HG02610 (cell line): ENCODE measurements at regions not wholly inside any gene's neighbourhood (a gene's known extent, or its start where the extent isn't known, plus 50 kb on each side); places are given as distances from the start of the nearest gene placed in this dataset.

Experiments
- ATAC-seq: cut with Tn5 transposase; IDR thresholded peaks from one replicate; pipeline ENCODE4 v1.9.1; 2021; ENCODE audit warnings: mild to moderate bottlenecking, moderate library complexity; ENCODE audit not compliant: unreplicated experiment

DNA sequence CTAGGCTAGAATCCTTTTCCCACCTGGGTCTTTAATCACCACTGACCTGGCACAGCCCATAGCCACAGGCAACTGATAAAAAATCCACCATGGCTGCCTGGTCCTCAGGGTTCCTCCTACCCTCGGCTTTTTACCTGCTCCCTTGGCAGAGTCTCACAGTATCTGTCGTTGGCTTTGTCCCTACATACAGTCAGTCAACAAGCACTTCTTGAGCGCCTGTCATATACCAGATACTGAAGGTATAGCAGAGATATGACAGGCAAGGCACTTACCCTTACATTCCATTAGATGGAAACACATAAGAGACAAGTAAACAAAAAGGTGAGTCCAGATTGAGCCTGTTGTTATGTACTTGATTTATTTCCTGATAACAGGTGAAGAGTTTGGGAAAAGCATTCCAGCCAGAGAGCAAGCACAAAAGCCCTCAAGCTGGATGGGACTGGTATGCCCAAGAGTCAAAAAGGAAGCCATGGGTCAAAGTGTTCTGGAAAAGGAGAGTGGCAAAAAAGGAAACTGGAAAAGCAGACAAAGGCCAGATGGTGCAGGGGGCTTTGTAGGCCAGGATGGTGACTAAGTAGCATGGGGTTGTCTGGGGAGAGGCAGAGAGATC lies 247.0 kb downstream of the CHD9NB start:
- ATAC-seq: no peak

DNA sequence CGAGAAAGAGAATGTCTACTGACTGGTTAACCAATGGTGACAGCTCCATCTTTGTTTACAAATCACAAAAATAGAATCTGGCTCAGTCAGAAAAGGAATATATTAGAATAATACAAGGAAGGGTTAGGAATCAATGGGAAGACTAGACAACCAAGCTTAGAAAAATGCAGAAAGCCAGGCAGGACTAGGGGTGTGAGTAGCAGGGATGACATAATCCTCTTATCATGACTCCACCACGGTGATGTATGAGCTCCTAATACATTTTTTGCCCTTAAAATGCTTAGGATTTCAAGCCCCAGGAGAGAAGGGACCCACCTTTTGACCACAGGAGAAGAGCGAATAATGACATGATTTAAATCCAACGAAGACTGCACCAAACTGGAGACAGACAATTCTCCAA lies 252.3 kb downstream of the CHD9NB start:
- no peak for ATAC-seq

DNA sequence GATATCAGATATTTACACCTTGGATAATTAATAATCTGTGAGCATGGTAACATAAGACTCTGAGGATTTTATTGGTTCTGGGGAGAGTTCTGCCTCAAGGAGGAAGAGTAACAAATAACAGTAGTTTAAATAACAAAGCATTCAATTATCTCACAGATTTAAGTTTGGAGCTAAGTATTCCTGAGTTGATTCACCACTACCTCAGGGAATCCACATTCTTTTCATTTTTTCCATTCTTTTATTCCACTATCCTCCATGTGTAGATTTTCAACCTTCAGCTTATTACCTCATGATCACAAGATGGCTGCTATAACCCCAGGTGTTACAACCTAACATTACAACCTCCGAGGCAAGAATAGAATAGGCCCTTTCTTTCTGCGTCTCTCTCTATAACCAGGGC lies 252.2 kb upstream of the TOX3 start:
- no peak for ATAC-seq

DNA sequence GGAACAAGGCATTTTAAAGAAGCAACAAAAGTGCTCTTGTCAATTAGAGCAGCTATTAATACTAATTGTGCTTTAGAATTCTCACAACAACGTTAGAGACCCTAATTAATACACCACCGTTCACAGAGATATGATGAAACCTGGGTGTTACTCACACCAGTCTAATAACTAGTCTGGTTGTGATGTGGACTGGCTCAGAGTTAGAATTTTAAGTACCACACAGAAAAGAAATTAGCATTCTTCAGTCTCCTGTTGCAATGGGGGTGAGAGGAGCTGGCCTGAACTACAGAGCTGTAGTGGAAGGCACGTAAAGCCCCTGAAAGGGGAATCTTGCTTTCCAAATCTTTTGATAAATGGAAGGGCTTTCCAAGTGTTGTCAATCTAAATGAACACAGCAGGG lies 240.8 kb upstream of the TOX3 start:
- ATAC-seq: no peak

DNA sequence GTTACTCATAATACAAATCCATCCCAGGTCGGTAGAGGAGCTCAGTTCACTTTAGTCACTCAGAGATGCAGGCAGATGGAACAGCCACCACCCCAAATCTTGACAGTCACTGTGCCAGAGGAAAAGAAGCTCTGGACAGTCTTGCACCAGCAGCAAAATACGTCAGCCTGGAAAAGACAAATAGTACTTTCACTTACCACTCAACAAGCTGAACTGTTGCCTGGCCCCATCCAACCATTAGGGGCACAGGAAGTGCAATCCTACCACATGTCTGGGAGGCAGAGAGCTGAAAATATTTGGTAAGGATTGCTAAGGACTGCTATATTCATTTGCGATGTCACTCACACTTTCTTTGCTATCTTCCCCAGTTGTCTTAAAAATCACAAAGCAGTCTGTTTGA lies 239.1 kb upstream of the TOX3 start:
- no peak for ATAC-seq

DNA sequence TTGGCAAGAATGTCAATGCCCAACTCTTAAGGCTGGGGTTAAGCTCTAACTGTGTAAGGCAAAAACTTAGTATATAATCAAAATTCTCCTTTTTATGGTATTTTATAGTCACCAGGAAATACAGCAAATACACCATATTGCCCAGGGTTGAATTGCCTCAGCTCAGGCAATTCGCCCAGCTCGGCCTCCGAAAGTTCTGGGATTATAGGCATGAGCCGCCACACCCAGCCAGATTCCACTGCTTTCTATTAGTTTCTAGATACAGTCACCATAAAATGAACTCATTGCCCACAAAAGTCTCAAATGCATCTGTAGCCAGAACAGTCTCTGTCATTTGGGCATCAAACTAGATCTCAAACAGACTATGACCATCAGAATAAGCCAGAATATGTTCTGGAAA lies 238.7 kb upstream of the TOX3 start:
- no peak for ATAC-seq

DNA sequence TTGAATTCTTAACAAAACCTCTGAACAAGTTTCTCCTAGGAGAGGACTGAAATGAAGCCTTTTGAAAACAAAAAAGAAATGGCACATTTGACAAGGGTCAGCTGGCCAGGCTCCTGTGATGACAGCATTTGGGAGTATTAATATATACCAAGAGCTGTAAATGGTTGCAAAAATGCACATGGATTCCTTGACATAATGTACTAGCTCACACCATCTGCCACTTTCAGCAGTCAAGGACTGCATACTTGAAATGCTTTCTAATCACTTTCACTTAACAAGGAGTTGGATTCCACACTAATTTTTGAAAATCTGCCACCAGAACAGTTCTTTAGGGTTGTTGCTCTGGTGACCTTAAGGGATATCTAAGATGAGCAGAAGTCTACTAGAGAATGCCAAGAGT lies 236.7 kb upstream of the TOX3 start:
- no peak for ATAC-seq

DNA sequence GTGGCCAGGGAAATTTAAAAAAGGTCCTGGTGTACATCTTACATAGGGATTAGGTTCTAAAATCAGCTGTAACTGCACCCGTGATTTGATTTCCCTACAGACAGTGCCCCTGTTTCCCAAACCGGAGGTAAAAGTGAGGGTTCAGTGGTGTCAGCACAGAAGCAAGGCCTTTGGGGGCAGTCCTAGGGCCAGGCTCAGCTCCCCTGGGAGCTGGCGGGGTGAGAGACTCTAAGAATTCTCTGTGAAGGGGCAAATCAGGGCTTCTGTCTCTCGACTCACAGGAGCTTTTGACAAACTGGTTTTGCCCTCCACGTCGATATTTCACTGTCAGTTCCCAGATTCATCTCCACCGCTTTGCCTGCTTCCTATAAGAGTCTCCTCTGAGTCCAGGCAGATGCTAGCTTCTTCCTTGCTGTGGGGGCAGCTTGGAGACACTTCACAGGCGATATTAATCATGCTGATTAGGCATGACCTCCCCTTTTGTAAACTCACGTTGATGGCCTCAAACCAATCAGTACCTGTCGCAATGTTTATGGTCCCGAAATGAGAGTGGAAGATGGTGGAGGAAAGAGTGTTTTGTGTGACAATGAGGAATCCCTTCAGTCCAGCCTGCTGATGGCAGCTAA lies 234.2 kb upstream of the TOX3 start:
- no peak for ATAC-seq

DNA sequence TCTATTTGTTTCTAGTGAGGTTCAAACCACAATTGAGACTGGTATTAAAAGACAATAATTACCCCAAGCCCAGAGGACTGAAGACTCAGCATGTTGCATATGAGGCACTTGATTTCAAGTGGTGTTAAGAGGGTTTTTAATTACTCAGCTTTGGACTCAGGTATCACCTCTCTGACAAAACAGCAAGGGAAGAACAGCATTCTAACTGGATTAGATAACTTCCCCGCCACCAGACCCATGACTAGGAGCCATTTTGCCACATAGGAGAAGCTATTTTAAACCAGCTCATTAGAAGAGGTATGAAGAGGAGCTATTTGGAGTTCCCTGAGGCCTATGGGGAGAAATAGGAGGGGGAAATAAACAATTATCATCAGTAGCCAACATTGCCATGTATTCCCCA lies 226.1 kb upstream of the TOX3 start:
- ATAC-seq: no peak

DNA sequence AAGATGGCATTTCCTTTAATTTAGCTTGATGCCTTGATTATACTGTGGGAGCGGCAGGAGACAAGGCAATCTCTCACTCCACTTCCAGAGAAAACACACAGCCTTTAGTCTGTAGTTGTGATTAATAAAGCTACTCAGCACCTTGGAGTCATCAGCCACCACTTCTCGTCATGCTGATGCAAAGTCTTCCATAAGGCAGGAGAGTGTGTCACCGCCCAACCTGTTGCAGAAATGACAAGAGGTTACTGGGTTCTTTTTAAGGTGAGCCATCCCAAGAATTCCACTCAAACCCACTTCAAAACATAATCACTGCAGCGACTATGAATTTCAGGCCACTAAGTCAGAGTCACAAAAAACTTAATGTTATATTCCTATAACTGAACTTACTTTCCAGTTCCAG lies 223.9 kb upstream of the TOX3 start:
- no peak for ATAC-seq

DNA sequence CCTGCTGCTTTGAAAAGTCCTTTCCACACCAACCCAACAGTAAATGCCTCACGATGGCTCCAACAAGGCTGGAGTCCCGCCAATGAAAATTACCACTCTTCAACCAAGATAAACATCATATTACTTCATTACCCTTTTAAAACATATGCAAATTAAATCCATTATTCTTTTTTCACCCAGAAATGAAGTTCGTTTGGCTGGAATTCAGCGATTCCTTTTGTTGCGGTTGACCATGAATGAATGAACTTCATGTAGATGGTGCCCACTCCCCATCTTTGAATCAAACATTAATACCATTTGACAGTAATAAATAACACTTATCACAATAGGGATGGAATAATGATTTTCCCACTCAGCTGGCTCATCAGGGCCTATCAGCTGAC lies 211.5 kb upstream of the TOX3 start:
- no peak for ATAC-seq

DNA sequence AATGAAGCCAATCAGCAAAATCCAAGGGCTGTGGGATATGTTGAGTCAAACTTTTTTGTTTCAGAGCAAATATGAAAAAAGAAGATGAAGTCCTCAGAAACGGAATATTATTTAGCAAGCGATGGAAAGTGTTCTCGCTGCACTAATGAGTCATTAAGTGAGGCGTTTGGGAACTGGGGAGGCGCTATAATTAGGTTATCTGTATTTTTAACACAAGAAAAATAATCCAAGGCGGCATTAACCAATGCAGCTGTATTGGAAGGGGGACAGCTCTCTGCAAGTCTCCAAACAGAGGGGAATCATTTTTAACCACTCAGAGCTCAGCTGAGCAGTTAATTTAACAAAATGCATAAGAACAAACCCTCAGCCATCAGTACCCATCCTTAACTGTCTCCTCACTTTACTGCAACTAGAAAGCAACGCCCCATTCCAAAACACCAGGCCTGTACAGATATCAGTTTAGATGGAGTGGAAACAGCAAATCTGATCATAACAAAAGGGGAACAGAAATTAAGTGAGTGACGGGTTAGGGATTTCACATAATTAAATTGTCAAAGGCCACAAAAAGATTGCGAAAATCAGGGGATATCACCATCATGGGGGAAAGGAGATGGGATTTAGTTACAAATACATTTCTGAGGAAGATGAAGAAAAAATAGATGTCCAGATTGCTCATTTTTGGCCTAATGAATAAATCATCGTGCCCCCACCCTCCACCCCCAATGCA lies 211.0 kb upstream of the TOX3 start:
- no peak for ATAC-seq

DNA sequence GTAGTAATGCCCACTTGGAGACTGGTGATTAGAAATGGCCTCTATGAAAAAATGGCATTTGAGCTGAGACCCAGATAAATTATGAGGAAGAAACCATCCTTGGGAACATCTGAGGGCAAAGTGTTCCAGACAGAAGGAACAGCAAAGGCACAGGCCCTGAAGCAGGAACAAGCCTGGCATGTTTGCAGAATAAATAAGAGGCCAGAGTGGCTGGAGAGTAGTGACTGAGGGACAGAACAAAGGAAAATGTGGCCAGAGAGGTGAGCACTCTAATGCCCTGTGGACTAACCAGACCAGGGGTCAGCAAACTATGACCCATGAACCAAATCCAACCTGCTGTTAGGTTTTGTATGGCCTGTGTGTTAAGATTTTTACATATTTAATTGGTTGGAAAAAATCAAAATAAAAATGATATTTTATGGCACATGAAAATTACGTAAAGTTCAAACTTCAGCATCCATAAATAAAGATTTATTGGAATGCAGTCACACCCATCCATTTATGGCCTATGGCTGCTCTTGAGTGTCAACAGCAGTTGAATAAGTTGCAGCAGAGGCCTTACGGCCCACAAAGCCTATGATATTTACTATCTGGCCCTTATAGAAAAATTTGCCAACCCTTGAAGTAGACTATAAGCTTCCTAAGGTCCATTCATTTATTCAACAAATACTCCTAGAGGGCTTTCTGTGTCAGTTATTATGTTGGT lies 210.0 kb upstream of the TOX3 start:
- ATAC-seq: no peak

DNA sequence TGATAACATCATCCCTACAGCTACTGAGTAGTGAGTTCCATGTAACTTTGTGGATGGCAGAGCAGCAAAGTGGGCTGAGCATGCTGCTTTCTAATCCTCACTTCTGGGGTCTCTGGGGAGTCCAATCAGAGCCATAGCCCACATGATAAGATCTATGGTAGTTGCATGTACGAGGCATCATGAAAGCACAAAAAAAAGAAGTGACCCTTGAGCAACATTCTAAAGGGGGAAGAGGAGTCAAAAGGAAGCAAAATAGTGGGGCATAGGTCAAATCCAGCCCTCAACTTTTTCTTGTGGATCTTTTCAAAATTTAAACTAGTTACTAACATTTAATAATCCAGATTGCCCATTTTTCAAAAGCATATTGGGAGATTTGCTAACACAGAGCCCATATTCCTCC lies 208.5 kb upstream of the TOX3 start:
- ATAC-seq: no peak

DNA sequence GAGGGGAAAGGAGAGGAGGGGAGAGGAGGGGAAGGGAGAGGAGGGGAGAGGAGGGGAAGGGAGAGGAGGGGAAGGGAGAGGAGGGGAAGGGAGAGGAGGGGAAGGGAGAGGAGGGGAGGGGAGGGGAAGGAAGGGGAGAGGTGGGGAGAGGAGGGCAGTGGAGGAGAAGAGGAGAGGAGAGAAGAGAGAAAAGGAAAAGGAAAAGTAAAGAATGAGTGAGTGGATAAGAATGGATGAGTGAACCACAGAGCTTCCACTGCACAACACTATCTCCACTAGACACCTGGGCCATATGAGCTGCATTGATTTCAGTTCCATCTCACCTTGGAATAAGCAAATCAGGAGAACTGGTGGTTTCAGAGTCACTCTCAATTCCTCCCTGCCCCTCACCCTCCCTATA lies 204.1 kb upstream of the TOX3 start:
- no peak for ATAC-seq

DNA sequence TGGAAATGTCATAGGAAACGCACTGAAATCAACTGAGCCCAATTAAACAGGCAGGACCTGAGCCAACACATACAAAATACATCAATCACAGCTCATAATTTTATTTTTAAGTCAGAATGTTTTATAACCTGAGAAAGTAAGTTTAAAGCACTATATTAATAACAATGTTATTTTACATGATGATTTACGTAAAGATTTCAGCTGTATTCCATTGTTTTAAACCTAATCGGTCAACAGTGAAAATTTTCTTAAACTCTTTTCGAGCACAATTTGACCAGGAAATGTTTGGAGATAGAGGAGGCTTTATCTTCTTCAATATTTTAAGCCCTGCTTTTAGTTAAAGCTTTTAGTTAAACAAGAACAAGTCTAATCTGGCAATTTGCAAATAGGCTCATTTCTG lies 201.8 kb upstream of the TOX3 start:
- ATAC-seq: no peak

DNA sequence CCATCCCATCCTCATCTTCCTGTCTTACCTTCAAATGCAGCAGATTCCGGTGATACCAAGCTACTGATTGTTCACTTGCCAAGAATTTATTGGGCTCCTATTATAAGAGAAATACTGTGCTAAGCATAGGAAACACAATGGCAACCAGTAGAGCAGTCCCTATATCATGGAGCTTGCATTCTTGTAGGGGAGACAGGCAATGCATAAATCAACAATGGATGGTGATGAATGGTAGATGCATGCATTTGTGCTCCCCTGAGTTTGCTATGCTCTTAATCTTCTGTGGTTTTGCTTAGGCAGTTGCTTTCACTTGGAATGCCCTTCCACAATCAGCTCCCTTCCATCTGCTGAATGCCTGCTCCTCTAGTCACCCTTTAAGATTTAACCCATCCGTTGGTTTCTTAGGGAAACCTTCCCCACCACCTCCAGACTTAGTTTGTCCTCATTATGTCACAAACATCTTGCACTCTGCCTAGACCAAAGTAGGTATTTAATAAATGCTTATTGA lies 200.2 kb upstream of the TOX3 start:
- no peak for ATAC-seq

DNA sequence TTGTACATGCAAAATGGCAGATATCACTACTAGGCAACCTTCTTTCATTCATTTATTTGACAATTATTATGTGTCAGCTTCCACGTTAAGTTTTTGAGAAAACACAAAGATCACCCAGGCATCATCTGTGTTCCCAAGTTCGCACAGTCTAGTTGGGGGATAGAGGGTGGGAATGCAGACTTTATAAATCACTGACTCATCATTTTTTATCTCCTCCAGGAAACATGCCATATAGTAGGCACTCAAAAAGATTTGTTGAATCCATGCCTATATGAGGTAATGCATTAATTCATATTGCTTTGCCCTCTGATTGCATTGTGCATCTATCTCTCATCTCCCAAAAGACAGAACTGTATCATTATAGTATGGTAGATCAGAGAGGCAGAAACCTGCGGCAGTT lies 196.8 kb upstream of the TOX3 start:
- ATAC-seq: no peak

DNA sequence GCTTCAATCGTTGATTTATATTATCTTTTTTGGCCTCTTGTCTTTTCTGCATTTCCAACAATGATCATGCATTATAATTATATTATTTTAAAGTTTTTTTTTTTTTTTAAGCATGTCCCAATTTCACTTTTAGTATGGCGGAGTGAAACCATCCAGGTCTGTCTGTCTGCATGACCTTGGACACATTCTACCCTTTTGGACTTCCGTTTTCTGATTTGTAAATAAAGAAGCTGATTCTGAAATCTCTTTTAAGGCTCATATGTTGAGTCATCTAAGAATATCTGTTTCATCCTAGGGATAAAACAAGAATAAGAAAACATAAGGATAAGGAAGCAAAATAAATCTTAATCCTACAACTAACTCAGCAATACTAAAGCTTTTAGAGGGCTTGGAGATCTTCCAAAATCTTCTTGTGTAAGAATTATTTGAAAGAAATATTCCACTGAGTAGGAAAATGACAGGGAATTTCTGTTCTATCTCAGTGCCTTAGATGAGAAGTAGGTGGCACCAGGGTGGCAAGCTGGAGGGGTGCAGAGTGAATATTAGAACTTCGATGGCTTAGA lies 195.7 kb upstream of the TOX3 start:
- no peak for ATAC-seq

DNA sequence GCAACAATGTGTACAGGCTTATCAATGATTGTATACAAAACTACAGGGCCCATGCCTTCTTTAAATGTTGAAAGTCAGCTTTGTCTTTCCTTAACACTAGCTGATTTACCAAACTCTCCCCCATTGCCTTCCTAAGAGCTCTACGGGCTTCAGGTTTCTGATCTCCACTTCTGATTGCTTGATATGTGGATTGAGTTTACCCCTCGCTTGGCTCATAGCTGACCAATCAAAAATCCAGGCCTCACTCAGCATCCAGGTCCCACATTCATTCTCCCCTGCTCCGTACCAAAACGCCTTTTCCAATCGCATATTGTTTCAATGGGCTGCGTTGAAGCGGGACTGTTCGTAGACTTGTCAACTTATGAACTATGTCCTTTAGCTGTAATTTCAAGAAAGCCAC lies 195.1 kb upstream of the TOX3 start:
- no peak for ATAC-seq

DNA sequence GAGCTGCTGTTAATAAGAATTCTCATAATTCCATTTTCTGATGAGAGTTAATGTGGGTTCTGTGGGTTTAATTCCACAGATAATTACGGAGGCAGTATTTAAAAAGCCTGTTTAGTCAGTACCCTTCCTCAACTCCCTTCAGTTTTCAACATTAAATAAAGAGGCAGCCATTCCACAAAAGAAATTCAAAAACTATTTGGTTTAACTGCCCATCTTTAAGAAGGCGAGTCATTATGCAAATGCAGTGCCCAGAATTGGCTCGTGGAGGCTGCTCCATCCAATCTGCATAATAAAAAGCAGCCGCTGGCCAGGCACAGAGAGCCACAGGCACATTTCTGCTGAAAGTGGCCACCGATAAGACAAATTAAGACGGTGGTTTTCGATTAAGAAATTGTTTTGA lies 194.4 kb upstream of the TOX3 start:
- no peak for ATAC-seq

DNA sequence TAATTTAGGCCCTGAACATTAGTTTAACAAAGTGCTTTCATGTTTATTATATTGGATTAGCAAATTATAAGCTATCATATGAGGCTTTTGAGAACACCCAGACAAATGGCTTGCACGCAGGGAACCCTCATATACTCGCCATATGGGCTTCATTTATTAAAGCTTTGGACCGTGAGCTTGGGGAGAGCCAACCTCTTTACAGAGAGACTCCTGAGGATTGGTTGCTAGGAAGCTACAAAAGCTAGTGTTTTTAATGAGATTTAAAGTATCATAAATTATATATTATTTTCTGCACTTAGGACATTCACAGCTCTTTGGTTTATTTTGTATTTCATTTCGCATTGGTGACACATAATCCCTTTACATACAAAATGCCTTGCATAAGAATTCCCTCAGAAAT lies 193.8 kb upstream of the TOX3 start:
- no peak for ATAC-seq
